ENCODE measurements at regions not wholly inside any gene's neighbourhood (a gene's known extent, or its start where the extent isn't known, plus 50 kb on each side); places are given as distances from the start of the nearest gene placed in this dataset.
"Not testable (repeated sequence)": the region's sequence is repeated elsewhere in the genome, so short reads cannot be mapped to it uniquely, and the experiment has no call there.

- H3K36me3 ChIP-seq = no peaks in the 10 kb centered on the region
- no peaks in the 10 kb centered on the region for H3K9me3 ChIP-seq
- no peak overlapping the region for H3K27ac ChIP-seq
- intact Hi-C loops (cut with DNase I) = no loop called here
- no peak for TF ChIP-seq CTCF (IDR thresholded peaks at IDR 0.05)
- no peak for TF ChIP-seq POLR2A (IDR thresholded peaks at IDR 0.05)
- no peaks in the 10 kb centered on the region for H3K4me1 ChIP-seq
- H3K27me3 ChIP-seq = no peaks in the 10 kb centered on the region
- 61 to 67% methylated on average over 7 of the region's 7 CpGs for WGBS, 2 donors
- no peak overlapping the region for H3K4me3 ChIP-seq
- DNase-seq = no peak
Observed at GRCh38 chr16:77500934-77501664, 66.3 kb upstream of the ADAMTS18 start.

- no peak for TF ChIP-seq POLR2A (IDR thresholded peaks at IDR 0.05)
- no peaks in the 10 kb centered on the region for H3K36me3 ChIP-seq
- 75 to 78% methylated on average over 6 of the region's 6 CpGs for WGBS, 2 donors
- H3K9me3 ChIP-seq = no peaks in the 10 kb centered on the region
- DNase-seq = no peak
- no peak overlapping the region for H3K27ac ChIP-seq
- no peaks in the 10 kb centered on the region for H3K4me1 ChIP-seq
- no peaks in the 10 kb centered on the region for H3K27me3 ChIP-seq
- no peak overlapping the region for H3K4me3 ChIP-seq
- intact Hi-C loops (cut with DNase I) = no loop called here
Observed at GRCh38 chr16:77502448-77502847, 67.6 kb upstream of the ADAMTS18 start.

GRCh38 chr16:77506492-77506891 lies 71.7 kb upstream of the ADAMTS18 start:
- H3K4me3 ChIP-seq; H3K9me3 ChIP-seq; intact Hi-C loops (cut with DNase I); H3K36me3 ChIP-seq; DNase-seq; H3K27me3 ChIP-seq; H3K4me1 ChIP-seq; H3K27ac ChIP-seq: not testable (repeated sequence)
- 85 to 96% methylated on average over 2 of the region's 2 CpGs for WGBS, 2 donors

GRCh38 chr16:77509051-77509450 lies 74.2 kb upstream of the ADAMTS18 start:
- DNase-seq = no peak
- intact Hi-C loops (cut with DNase I) = no loop called here
- H3K9me3 ChIP-seq = no peaks in the 10 kb centered on the region
- H3K27ac ChIP-seq = no peak overlapping the region
- no peak overlapping the region for H3K4me3 ChIP-seq
- no peaks in the 10 kb centered on the region for H3K4me1 ChIP-seq
- no peaks in the 10 kb centered on the region for H3K27me3 ChIP-seq
- WGBS, 2 donors = 76 to 78% methylated on average over 5 of the region's 5 CpGs
- H3K36me3 ChIP-seq = no peaks in the 10 kb centered on the region
- TF ChIP-seq CTCF (IDR thresholded peaks at IDR 0.05) (no peak), POLR2A (IDR thresholded peaks at IDR 0.05) (no peak)

GRCh38 chr16:77509796-77510195 lies 75.0 kb upstream of the ADAMTS18 start:
- no peak overlapping the region for H3K4me3 ChIP-seq
- no peaks in the 10 kb centered on the region for H3K27me3 ChIP-seq
- 29 to 32% methylated on average over 6 of the region's 6 CpGs for WGBS, 2 donors
- H3K4me1 ChIP-seq = no peaks in the 10 kb centered on the region
- DNase-seq = no peak
- intact Hi-C loops (cut with DNase I) = no loop called here
- no peak overlapping the region for H3K27ac ChIP-seq
- TF ChIP-seq POLR2A (IDR thresholded peaks at IDR 0.05) = no peak
- no peak for TF ChIP-seq CTCF (IDR thresholded peaks at IDR 0.05)
- H3K36me3 ChIP-seq = no peaks in the 10 kb centered on the region
- no peaks in the 10 kb centered on the region for H3K9me3 ChIP-seq

- no peak for TF ChIP-seq POLR2A (IDR thresholded peaks at IDR 0.05)
- TF ChIP-seq CTCF (IDR thresholded peaks at IDR 0.05) = no peak
- H3K36me3 ChIP-seq = no peaks in the 10 kb centered on the region
- no peaks in the 10 kb centered on the region for H3K9me3 ChIP-seq
- H3K27me3 ChIP-seq = no peaks in the 10 kb centered on the region
- intact Hi-C loops (cut with DNase I) = no loop called here
- DNase-seq = no peak
- H3K4me1 ChIP-seq = no peaks in the 10 kb centered on the region
- no peak overlapping the region for H3K27ac ChIP-seq
- 46 to 60% methylated on average over 5 of the region's 5 CpGs for WGBS, 2 donors
- H3K4me3 ChIP-seq = no peak overlapping the region
Observed at GRCh38 chr16:77511053-77511452, 76.2 kb upstream of the ADAMTS18 start.
